ENCODE measurements at regions not wholly inside any gene's neighbourhood (a gene's known extent, or its start where the extent isn't known, plus 50 kb on each side); places are given as distances from the start of the nearest gene placed in this dataset.

DNA sequence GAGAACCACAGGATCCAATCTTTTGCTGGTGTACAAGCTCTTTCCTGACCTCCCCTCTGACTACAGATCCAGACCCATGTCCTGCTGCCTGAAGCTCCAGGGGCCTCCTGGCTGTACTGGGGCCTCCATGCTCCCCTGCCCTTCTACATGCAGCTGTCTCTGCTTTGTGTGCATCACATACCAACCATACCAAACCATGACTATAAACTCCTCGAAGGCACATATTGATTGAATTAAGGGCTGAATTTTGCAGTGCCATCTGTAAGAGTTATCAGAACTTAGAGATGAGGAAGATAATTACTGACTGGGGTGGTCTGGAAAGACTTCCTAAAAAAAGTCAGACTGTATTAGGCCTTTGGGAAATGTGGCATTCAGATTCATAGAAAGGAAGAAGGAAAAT is 139.9 kb upstream of the CXCR4 start (continued):
- TF ChIP-seq, protein P1, sequence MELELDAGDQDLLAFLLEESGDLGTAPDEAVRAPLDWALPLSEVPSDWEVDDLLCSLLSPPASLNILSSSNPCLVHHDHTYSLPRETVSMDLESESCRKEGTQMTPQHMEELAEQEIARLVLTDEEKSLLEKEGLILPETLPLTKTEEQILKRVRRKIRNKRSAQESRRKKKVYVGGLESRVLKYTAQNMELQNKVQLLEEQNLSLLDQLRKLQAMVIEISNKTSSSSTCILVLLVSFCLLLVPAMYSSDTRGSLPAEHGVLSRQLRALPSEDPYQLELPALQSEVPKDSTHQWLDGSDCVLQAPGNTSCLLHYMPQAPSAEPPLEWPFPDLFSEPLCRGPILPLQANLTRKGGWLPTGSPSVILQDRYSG (tag; conservative IDR thresholded peaks at IDR 0.05; ENCODE audit: low read depth) = no peak
- TF ChIP-seq STAT5A (IDR thresholded peaks at IDR 0.05; ENCODE audit: borderline replicate concordance, low read length) (no peak), SUPT5H (IDR thresholded peaks at IDR 0.05) (no peak), ARID4B (CRISPR knock-in tag; IDR thresholded peaks at IDR 0.05) (no peak), DACH1 (IDR thresholded peaks at IDR 0.05; ENCODE audit: partially characterized antibody) (no peak), FOXK2 (conservative IDR thresholded peaks at IDR 0.05 in 1 of 2, IDR thresholded peaks at IDR 0.05 in 1 of 2; ENCODE audit: low read depth in 2 of 2) (no peak), MLLT1 (IDR thresholded peaks at IDR 0.05) (no peak), ZNF780A (CRISPR knock-in tag; IDR thresholded peaks at IDR 0.05) (no peak)
- TF ChIP-seq, protein P2, sequence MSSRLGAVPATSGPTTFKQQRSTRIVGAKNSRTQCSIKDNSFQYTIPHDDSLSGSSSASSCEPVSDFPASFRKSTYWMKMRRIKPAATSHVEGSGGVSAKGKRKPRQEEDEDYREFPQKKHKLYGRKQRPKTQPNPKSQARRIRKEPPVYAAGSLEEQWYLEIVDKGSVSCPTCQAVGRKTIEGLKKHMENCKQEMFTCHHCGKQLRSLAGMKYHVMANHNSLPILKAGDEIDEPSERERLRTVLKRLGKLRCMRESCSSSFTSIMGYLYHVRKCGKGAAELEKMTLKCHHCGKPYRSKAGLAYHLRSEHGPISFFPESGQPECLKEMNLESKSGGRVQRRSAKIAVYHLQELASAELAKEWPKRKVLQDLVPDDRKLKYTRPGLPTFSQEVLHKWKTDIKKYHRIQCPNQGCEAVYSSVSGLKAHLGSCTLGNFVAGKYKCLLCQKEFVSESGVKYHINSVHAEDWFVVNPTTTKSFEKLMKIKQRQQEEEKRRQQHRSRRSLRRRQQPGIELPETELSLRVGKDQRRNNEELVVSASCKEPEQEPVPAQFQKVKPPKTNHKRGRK (tag; IDR thresholded peaks at IDR 0.05) = no peak
